ENCODE measurements at regions not wholly inside any gene's neighbourhood (a gene's known extent, or its start where the extent isn't known, plus 50 kb on each side); places are given as distances from the start of the nearest gene placed in this dataset.
"Not testable (repeated sequence)": the region's sequence is repeated elsewhere in the genome, so short reads cannot be mapped to it uniquely, and the experiment has no call there.

GRCh38 chr1:116289193-116289592 lies 83.9 kb upstream of the ATP1A1 start:
- peaks cover 0 to 7% (median 0%) of the 10 kb centered on the region in 3 donors for H3K4me1 Mint-ChIP-seq
- H3K27ac Mint-ChIP-seq, result no peak overlapping the region
- H3K9me3 Mint-ChIP-seq, result peaks cover 0 to 4% (median 0%) of the 10 kb centered on the region in 3 donors
- no peaks in the 10 kb centered on the region for H3K36me3 Mint-ChIP-seq
- H3K27me3 Mint-ChIP-seq, result peaks cover 2% of the 10 kb centered on the region
- H3K4me3 Mint-ChIP-seq, result no peak overlapping the region

GRCh38 chr1:116290085-116290705 lies 82.8 kb upstream of the ATP1A1 start:
- Mint-ChIP-seq H3K36me3 (no peaks in the 10 kb centered on the region), H3K27ac (no peak overlapping the region), H3K4me1 (peaks cover 0 to 7% (median 0%) of the 10 kb centered on the region in 3 donors), H3K9me3 (peaks cover 0 to 4% (median 0%) of the 10 kb centered on the region in 3 donors), H3K27me3 (peaks cover 2% of the 10 kb centered on the region), H3K4me3 (no peak overlapping the region)

- Mint-ChIP-seq H3K36me3 (no peaks in the 10 kb centered on the region), H3K4me3 (no peak overlapping the region), H3K27me3 (peaks cover under 1% of the 10 kb centered on the region), H3K27ac (no peak overlapping the region), H3K9me3 (peaks cover 0 to 4% (median 0%) of the 10 kb centered on the region in 3 donors), H3K4me1 (peaks cover 0 to 7% (median 0%) of the 10 kb centered on the region in 3 donors)
Observed at GRCh38 chr1:116291024-116291423, 82.0 kb upstream of the ATP1A1 start.

GRCh38 chr1:116292929-116293725 lies 79.9 kb upstream of the ATP1A1 start:
- H3K27me3 Mint-ChIP-seq, result no peaks in the 10 kb centered on the region
- no peak overlapping the region for H3K27ac Mint-ChIP-seq
- peaks cover 0 to 5% (median 0%) of the 10 kb centered on the region in 3 donors for H3K4me1 Mint-ChIP-seq
- no peak overlapping the region for H3K4me3 Mint-ChIP-seq
- H3K36me3 Mint-ChIP-seq, result no peaks in the 10 kb centered on the region
- peaks cover 0 to 4% (median 0%) of the 10 kb centered on the region in 3 donors for H3K9me3 Mint-ChIP-seq

GRCh38 chr1:116297495-116298212 lies 75.4 kb upstream of the ATP1A1 start:
- peaks cover 0 to 1% (median 1%) of the 10 kb centered on the region in 3 donors for H3K4me1 Mint-ChIP-seq
- no peaks in the 10 kb centered on the region for H3K27me3 Mint-ChIP-seq
- H3K4me3 Mint-ChIP-seq, result no peak overlapping the region
- no peaks in the 10 kb centered on the region for H3K9me3 Mint-ChIP-seq
- H3K27ac Mint-ChIP-seq, result no peak overlapping the region
- no peaks in the 10 kb centered on the region for H3K36me3 Mint-ChIP-seq

- H3K4me1 Mint-ChIP-seq, H3K36me3 Mint-ChIP-seq, H3K9me3 Mint-ChIP-seq, H3K4me3 Mint-ChIP-seq, H3K27me3 Mint-ChIP-seq, H3K27ac Mint-ChIP-seq: not testable (repeated sequence)
Observed at GRCh38 chr1:116298213-116298579, 74.8 kb upstream of the ATP1A1 start.

GRCh38 chr1:116298746-116299145 lies 74.3 kb upstream of the ATP1A1 start:
- H3K4me3 Mint-ChIP-seq, result no peak overlapping the region
- no peaks in the 10 kb centered on the region for H3K27me3 Mint-ChIP-seq
- no peaks in the 10 kb centered on the region for H3K36me3 Mint-ChIP-seq
- no peaks in the 10 kb centered on the region for H3K9me3 Mint-ChIP-seq
- peaks cover 0 to 1% (median 1%) of the 10 kb centered on the region in 3 donors for H3K4me1 Mint-ChIP-seq
- H3K27ac Mint-ChIP-seq, result no peak overlapping the region

- Mint-ChIP-seq H3K27me3 (no peaks in the 10 kb centered on the region), H3K4me3 (no peak overlapping the region), H3K27ac (no peak overlapping the region), H3K4me1 (peaks cover 0 to 1% (median 1%) of the 10 kb centered on the region in 3 donors), H3K36me3 (no peaks in the 10 kb centered on the region), H3K9me3 (peaks cover 0 to 4% (median 0%) of the 10 kb centered on the region in 3 donors)
Observed at GRCh38 chr1:116299248-116299647, 73.8 kb upstream of the ATP1A1 start.

- Mint-ChIP-seq H3K27ac (no peak overlapping the region), H3K4me1 (peaks cover 0 to 3% (median 1%) of the 10 kb centered on the region in 3 donors), H3K9me3 (peaks cover 0 to 5% (median 2%) of the 10 kb centered on the region in 3 donors), H3K27me3 (peaks cover 2% of the 10 kb centered on the region), H3K36me3 (peaks cover 4% of the 10 kb centered on the region), H3K4me3 (no peak overlapping the region)
Observed at GRCh38 chr1:116302281-116302680, 70.8 kb upstream of the ATP1A1 start.

GRCh38 chr1:116306102-116306501 lies 66.9 kb upstream of the ATP1A1 start:
- Mint-ChIP-seq H3K27ac (no peak overlapping the region), H3K4me3 (no peak overlapping the region), H3K4me1 (peaks cover 0 to 1% (median 0%) of the 10 kb centered on the region in 3 donors), H3K9me3 (peaks cover 0 to 5% (median 2%) of the 10 kb centered on the region in 3 donors), H3K36me3 (peaks cover 4% of the 10 kb centered on the region), H3K27me3 (peaks cover 4% of the 10 kb centered on the region)

GRCh38 chr1:116306840-116307442 lies 66.1 kb upstream of the ATP1A1 start:
- Mint-ChIP-seq H3K4me3 (no peak overlapping the region), H3K9me3 (peaks cover 0 to 5% (median 2%) of the 10 kb centered on the region in 3 donors), H3K27ac (no peak overlapping the region), H3K36me3 (peaks cover 4% of the 10 kb centered on the region), H3K4me1 (peaks cover 0 to 1% (median 0%) of the 10 kb centered on the region in 3 donors), H3K27me3 (peaks cover 4% of the 10 kb centered on the region)

GRCh38 chr1:116308276-116308675 lies 64.8 kb upstream of the ATP1A1 start:
- Mint-ChIP-seq H3K27me3 (peaks cover 4% of the 10 kb centered on the region), H3K27ac (no peak overlapping the region)

GRCh38 chr1:116309090-116309870 lies 63.8 kb upstream of the ATP1A1 start:
- Mint-ChIP-seq H3K27ac (no peak overlapping the region), H3K9me3 (peaks cover 0 to 2% (median under 1%) of the 10 kb centered on the region in 3 donors), H3K4me1 (peaks cover 0 to 3% (median 1%) of the 10 kb centered on the region in 3 donors), H3K27me3 (peaks cover 4% of the 10 kb centered on the region), H3K4me3 (no peak overlapping the region), H3K36me3 (peaks cover 4% of the 10 kb centered on the region)

More at GRCh38 chr1:116308276-116308675, 64.8 kb upstream of the ATP1A1 start:
- H3K36me3 Mint-ChIP-seq, result peaks cover 4% of the 10 kb centered on the region
- H3K9me3 Mint-ChIP-seq, result peaks cover 0 to 5% (median 2%) of the 10 kb centered on the region in 3 donors
- peaks cover 0 to 3% (median 1%) of the 10 kb centered on the region in 3 donors for H3K4me1 Mint-ChIP-seq
- H3K4me3 Mint-ChIP-seq, result no peak overlapping the region

GRCh38 chr1:116310180-116310579 lies 62.9 kb upstream of the ATP1A1 start:
- peaks cover 4% of the 10 kb centered on the region for H3K36me3 Mint-ChIP-seq
- peaks cover 0 to 3% (median 1%) of the 10 kb centered on the region in 3 donors for H3K4me1 Mint-ChIP-seq
- H3K4me3 Mint-ChIP-seq, result no peak overlapping the region
- peak overlapping the region in 1 of 3 donors; percentile 4 for H3K27ac Mint-ChIP-seq
- H3K27me3 Mint-ChIP-seq, result peaks cover 2% of the 10 kb centered on the region
- peaks cover 0 to 2% (median 0%) of the 10 kb centered on the region in 3 donors for H3K9me3 Mint-ChIP-seq
